ENCODE measurements at regions not wholly inside any gene's neighbourhood (a gene's known extent, or its start where the extent isn't known, plus 50 kb on each side); places are given as distances from the start of the nearest gene placed in this dataset.
"Not testable (repeated sequence)": the region's sequence is repeated elsewhere in the genome, so short reads cannot be mapped to it uniquely, and the experiment has no call there.

DNA sequence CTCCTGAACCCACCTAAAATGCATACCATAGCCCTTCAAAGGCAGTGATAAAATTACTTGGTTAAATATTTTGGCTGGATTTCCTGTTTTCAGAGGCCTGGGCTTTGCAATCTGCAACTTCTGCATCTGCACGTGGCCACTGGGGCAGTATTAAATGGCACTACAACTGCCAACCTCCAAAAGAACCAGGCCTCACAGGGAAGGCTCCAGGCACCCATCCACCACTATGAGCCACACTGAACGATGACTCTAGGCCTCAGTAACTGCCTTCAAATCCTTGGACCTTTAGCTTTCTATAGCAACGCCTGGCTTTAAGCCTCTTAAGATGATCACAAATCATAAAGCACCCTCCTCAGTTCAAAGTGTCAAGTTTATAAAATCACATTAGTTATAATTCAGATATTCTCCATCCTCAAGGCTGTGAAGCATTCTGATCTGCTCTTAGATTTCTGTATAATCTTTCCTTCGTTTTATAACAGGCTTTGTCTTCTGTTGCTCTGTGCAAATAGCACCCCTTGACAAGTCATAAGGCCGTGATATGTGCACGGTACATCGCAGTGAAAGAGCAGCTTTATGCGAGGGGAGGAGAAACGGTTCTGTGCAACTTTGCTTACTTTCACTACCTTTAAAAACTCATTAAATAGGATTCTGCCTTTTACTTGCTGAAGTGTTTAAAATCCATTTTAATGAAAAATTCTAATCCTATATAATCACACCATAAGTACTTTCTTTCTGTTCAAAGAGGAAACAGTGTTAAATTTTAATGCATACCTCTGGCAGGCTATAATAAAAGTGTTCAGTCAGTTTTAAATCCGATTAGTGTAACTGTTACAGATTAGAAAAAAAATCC lies 196.4 kb upstream of the G2E3 start:
- 72 to 75% methylated on average over 10 of the region's 10 CpGs for WGBS, 2 donors
- Histone ChIP-seq H3K9me3 (ENCODE audit: control insufficient read depth, low read length) (peaks cover 3% of the 10 kb centered on the region), H3K27me3 (ENCODE audit: control insufficient read depth in 1 of 2, insufficient read depth in 2 of 2, low read length in 1 of 2) (no peaks in the 10 kb centered on the region), H3K27ac (ENCODE audit: low read depth in 1 of 2, low read length in 2 of 2) (no peak overlapping the region), H3K36me3 (ENCODE audit: control insufficient read depth in 1 of 2, insufficient read depth in 2 of 2, low read length in 1 of 2) (no peaks in the 10 kb centered on the region), H3K4me3 (ENCODE audit: low read length in 2 of 2) (no peak overlapping the region), H3K4me1 (ENCODE audit: control insufficient read depth in 1 of 2, insufficient read depth in 2 of 2, low read length in 2 of 2) (no peaks in the 10 kb centered on the region)
- DNase-seq (no peak), ATAC-seq (ENCODE audit: low FRiP score) (no peak)
- intact Hi-C loops (cut with DNase I): no loop called here

DNA sequence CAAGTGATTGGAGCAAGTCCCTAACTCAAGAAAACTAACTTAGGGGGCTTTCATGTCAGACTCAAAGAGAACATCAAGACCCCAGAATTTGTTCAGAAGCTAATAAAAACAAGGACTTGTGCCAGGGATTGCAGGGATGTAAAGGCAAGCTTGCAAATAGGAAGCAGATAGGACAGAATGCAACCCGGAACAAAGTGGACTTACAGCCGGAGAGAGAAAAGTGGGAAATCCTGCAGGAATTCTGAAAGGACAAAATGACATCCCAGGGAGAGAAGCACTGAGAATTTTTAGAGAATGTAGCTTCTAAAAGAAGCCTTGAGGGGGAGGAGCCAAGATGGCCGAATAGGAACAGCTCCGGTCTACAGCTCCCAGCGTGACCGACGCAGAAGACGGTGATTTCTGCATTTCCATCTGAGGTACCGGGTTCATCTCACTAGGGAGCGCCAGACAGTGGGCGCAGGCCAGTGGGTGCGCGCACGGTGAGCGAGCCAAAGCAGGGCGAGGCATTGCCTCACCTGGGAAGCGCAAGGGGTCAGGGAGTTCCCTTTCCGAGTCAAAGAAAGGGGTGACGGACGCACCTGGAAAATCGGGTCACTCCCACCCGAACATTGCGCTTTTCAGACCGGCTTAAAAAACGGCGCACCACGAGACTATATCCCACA lies 195.6 kb upstream of the G2E3 start:
- H3K4me1 ChIP-seq (ENCODE audit: control insufficient read depth in 1 of 2, insufficient read depth in 2 of 2, low read length in 2 of 2); DNase-seq; H3K4me3 ChIP-seq (ENCODE audit: low read length in 2 of 2); ATAC-seq (ENCODE audit: low FRiP score); H3K9me3 ChIP-seq (ENCODE audit: control insufficient read depth, low read length); H3K27ac ChIP-seq (ENCODE audit: low read depth in 1 of 2, low read length in 2 of 2); H3K36me3 ChIP-seq (ENCODE audit: control insufficient read depth in 1 of 2, insufficient read depth in 2 of 2, low read length in 1 of 2); intact Hi-C loops (cut with DNase I); H3K27me3 ChIP-seq (ENCODE audit: control insufficient read depth in 1 of 2, insufficient read depth in 2 of 2, low read length in 1 of 2): not testable (repeated sequence)
- 93 to 94% methylated on average over 15 to 19 of the region's 27 CpGs for WGBS, 2 donors

DNA sequence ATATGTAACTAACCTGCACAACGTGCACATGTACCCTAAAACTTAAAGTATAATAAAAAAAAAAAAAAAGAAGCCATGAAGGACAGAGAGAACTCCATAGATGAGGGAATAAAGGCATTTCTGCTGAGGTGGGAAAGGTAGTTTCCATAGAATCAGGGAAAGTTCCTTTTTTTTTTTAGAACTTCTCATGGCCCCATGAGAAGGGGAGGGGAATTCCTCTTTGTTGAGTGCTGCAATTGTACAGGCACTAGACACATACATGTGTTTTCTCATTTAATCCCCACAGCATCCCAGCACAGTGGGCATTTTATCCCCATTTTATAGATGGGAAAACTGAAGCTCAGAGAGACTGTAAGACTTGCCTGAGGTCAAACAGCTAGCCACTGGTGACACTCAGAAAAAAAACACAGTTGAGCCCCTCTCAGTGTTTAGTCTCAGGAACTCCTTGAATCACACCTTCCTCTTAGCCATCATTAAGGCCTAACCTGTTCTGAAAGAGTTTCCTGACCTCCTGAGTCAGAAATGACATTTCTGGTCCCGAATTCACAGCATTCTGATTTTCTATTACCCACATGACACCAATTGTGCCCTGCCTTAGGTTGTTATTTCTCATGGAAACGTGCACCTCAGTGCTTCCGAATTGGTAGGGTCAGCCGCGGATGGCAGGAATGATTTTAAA lies 189.3 kb upstream of the G2E3 start:
- H3K27ac ChIP-seq (ENCODE audit: low read depth in 1 of 2, low read length in 2 of 2): no peak overlapping the region
- no peak overlapping the region for H3K4me3 ChIP-seq (ENCODE audit: low read length in 2 of 2)
- H3K4me1 ChIP-seq (ENCODE audit: control insufficient read depth in 1 of 2, insufficient read depth in 2 of 2, low read length in 2 of 2): no peaks in the 10 kb centered on the region
- no peak for DNase-seq
- WGBS, 2 donors: 85 to 89% methylated on average over 6 of the region's 6 CpGs
- no peaks in the 10 kb centered on the region for H3K36me3 ChIP-seq (ENCODE audit: control insufficient read depth in 1 of 2, insufficient read depth in 2 of 2, low read length in 1 of 2)
- intact Hi-C loops (cut with DNase I): no loop called here
- no peaks in the 10 kb centered on the region for H3K9me3 ChIP-seq (ENCODE audit: control insufficient read depth, low read length)
- no peak for ATAC-seq (ENCODE audit: low FRiP score)
- no peaks in the 10 kb centered on the region for H3K27me3 ChIP-seq (ENCODE audit: control insufficient read depth in 1 of 2, insufficient read depth in 2 of 2, low read length in 1 of 2)

DNA sequence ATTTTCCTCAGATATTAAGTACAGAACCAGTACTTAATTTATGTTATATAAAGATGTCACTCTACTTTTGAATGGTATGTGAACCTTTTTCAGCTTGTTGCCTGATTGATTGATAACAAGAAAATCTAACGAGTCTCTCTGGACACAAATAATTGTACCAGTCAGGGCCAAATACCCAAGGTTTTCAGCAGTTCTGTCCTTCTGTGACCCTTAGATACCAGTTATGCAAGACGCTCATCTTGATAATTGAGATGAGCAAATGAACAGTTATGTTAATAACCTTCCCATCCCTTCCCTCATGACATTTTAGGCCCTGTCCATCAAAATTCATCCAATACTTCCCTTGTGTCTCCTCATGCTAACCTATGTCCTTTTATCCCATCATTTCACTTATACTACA lies 185.9 kb upstream of the G2E3 start:
- no peaks in the 10 kb centered on the region for H3K4me1 ChIP-seq (ENCODE audit: control insufficient read depth in 1 of 2, insufficient read depth in 2 of 2, low read length in 2 of 2)
- DNase-seq (no peak), ATAC-seq (ENCODE audit: low FRiP score) (no peak)
- intact Hi-C loops (cut with DNase I): no loop called here
- peaks cover under 1% of the 10 kb centered on the region for H3K9me3 ChIP-seq (ENCODE audit: control insufficient read depth, low read length)
- H3K4me3 ChIP-seq (ENCODE audit: low read length in 2 of 2): no peak overlapping the region
- peaks cover 0 to under 1% of the 10 kb centered on the region in 2 donors for H3K27me3 ChIP-seq (ENCODE audit: control insufficient read depth in 1 of 2, insufficient read depth in 2 of 2, low read length in 1 of 2)
- 79 to 82% methylated on average over 2 of the region's 2 CpGs for WGBS, 2 donors
- H3K36me3 ChIP-seq (ENCODE audit: control insufficient read depth in 1 of 2, insufficient read depth in 2 of 2, low read length in 1 of 2): no peaks in the 10 kb centered on the region
- no peak overlapping the region for H3K27ac ChIP-seq (ENCODE audit: low read depth in 1 of 2, low read length in 2 of 2)

DNA sequence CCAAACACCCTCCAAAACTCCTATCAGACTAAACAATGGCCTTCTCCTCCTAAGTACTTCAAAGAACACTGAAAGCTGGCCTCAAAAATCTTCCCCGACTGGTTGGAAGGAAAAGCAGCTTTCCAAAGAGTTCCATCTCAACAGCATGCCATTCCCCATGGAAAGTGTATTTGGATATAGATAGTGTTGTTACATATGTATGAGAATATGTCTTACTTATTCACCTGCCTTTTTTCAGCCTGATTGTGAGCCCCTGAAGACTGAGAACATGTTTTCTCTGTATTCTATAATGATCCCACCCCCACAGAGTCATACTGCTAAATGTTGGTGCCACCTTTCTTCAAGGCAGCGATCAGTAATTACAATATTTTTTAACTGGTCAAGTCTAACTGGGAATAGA lies 185.4 kb upstream of the G2E3 start:
- 82 to 85% methylated on average over 2 of the region's 2 CpGs for WGBS, 2 donors
- no peak for ATAC-seq (ENCODE audit: low FRiP score)
- peaks cover 0 to 2% of the 10 kb centered on the region in 2 donors for H3K27me3 ChIP-seq (ENCODE audit: control insufficient read depth in 1 of 2, insufficient read depth in 2 of 2, low read length in 1 of 2)
- peaks cover 2% of the 10 kb centered on the region for H3K9me3 ChIP-seq (ENCODE audit: control insufficient read depth, low read length)
- H3K4me3 ChIP-seq (ENCODE audit: low read length in 2 of 2): no peak overlapping the region
- no peaks in the 10 kb centered on the region for H3K4me1 ChIP-seq (ENCODE audit: control insufficient read depth in 1 of 2, insufficient read depth in 2 of 2, low read length in 2 of 2)
- DNase-seq: no peak
- no peaks in the 10 kb centered on the region for H3K36me3 ChIP-seq (ENCODE audit: control insufficient read depth in 1 of 2, insufficient read depth in 2 of 2, low read length in 1 of 2)
- intact Hi-C loops (cut with DNase I): no loop called here
- no peak overlapping the region for H3K27ac ChIP-seq (ENCODE audit: low read depth in 1 of 2, low read length in 2 of 2)

DNA sequence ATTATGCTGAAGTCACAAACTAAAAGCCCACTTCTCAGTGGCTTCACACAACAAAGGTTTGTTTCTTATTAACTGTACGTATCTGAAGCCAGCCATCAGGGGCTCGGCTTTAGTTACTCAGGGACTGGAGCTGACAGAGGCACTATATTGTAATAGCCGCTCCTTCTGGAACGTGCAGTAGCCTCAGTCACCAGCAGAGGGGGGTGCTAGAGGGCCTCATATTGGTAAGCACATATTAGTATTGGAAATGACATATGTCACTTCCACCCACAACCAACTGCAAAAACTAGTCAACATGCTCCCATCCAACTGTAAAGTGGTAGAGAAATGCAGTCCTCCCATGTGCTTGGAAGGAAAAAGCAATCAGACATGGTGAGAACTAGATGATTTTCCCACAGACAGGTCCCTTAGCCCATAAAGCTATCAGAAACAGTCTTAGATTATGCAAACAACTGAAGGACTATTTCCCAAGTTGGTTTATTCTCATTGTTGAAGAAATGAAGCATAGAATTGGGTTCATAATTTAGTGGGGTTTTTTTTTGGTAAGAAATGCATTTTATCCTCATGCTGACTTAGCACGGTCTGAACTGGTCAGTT lies 183.6 kb upstream of the G2E3 start:
- H3K4me3 ChIP-seq (ENCODE audit: low read length in 2 of 2): no peak overlapping the region
- 35 to 38% methylated on average over 5 of the region's 5 CpGs for WGBS, 2 donors
- peaks cover 2% of the 10 kb centered on the region for H3K9me3 ChIP-seq (ENCODE audit: control insufficient read depth, low read length)
- no peak overlapping the region for H3K27ac ChIP-seq (ENCODE audit: low read depth in 1 of 2, low read length in 2 of 2)
- DNase-seq: peak in 1 of 2 donors; percentile 60
- H3K36me3 ChIP-seq (ENCODE audit: control insufficient read depth in 1 of 2, insufficient read depth in 2 of 2, low read length in 1 of 2): no peaks in the 10 kb centered on the region
- ATAC-seq (ENCODE audit: low FRiP score): peak; percentile 73
- H3K27me3 ChIP-seq (ENCODE audit: control insufficient read depth in 1 of 2, insufficient read depth in 2 of 2, low read length in 1 of 2): peaks cover 0 to 2% of the 10 kb centered on the region in 2 donors
- intact Hi-C loops (cut with DNase I): loop anchor here in 1 of 2 donors (5.0 kb wide), 2 partner anchors 67 to 147 kb away; no protein-coding TSS in a partner anchor
- H3K4me1 ChIP-seq (ENCODE audit: control insufficient read depth in 1 of 2, insufficient read depth in 2 of 2, low read length in 2 of 2): no peaks in the 10 kb centered on the region

DNA sequence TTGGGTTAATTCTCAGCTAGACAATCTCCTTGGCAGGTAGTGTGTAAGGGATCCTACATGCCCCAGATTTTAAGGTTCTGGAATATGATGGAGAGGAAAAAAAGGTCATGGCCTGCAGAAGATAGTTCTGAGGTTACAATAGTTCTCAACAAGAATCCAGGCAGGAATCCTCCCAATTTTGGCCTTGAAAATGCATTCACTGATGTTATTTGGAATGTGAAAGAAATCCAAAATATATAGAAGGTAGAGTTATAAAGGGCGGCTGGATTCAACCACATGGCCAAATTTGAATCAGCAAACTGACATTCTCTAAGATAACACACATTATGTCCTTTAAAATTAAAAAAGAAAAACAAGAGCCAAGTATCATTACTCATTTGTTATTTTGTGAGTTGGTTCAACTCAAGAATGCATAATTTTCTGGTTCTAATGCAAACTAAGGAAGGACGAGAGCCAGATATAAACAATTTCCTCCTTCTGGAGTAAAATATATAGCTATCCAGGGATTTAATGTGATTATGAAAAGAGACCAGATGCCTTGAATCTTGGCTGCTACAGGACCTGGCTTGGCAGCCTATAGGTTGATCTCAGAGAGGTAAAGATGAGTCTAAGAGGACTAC lies 177.0 kb upstream of the G2E3 start:
- no peak for ATAC-seq (ENCODE audit: low FRiP score)
- intact Hi-C loops (cut with DNase I): no loop called here
- Histone ChIP-seq H3K36me3 (ENCODE audit: control insufficient read depth in 1 of 2, insufficient read depth in 2 of 2, low read length in 1 of 2) (no peaks in the 10 kb centered on the region), H3K27me3 (ENCODE audit: control insufficient read depth in 1 of 2, insufficient read depth in 2 of 2, low read length in 1 of 2) (peaks cover 0 to 2% of the 10 kb centered on the region in 2 donors), H3K9me3 (ENCODE audit: control insufficient read depth, low read length) (peaks cover 2% of the 10 kb centered on the region), H3K4me1 (ENCODE audit: control insufficient read depth in 1 of 2, insufficient read depth in 2 of 2, low read length in 2 of 2) (no peaks in the 10 kb centered on the region), H3K4me3 (ENCODE audit: low read length in 2 of 2) (no peak overlapping the region), H3K27ac (ENCODE audit: low read depth in 1 of 2, low read length in 2 of 2) (no peak overlapping the region)
- DNase-seq: no peak
- WGBS, 2 donors: 15 to 27% methylated on average over 2 of the region's 2 CpGs

DNA sequence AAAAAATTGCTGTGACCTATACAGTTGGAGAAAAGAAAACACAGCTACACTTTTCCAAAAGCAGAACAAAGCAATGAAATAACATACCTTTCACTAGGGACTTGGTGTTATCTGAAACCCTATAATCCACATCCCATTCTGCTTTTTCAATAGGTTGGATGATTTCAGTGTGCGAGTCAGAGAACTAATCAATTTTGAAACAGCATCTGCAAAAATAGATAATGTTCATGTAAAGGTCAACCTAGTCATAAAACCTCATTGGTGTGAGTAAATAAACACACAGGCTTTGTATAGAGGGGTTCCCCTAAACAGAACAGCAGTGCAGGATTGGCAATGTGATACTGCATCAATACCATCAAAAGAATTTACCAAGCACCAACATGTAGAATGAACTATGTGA lies 173.0 kb upstream of the G2E3 start:
- no peaks in the 10 kb centered on the region for H3K9me3 ChIP-seq (ENCODE audit: control insufficient read depth, low read length)
- 77 to 87% methylated on average over 1 of the region's 1 CpG for WGBS, 2 donors
- no peak for ATAC-seq (ENCODE audit: low FRiP score)
- H3K4me3 ChIP-seq (ENCODE audit: low read length in 2 of 2): no peak overlapping the region
- H3K4me1 ChIP-seq (ENCODE audit: control insufficient read depth in 1 of 2, insufficient read depth in 2 of 2, low read length in 2 of 2): no peaks in the 10 kb centered on the region
- no peak overlapping the region for H3K27ac ChIP-seq (ENCODE audit: low read depth in 1 of 2, low read length in 2 of 2)
- H3K27me3 ChIP-seq (ENCODE audit: control insufficient read depth in 1 of 2, insufficient read depth in 2 of 2, low read length in 1 of 2): no peaks in the 10 kb centered on the region
- no peaks in the 10 kb centered on the region for H3K36me3 ChIP-seq (ENCODE audit: control insufficient read depth in 1 of 2, insufficient read depth in 2 of 2, low read length in 1 of 2)
- no peak for DNase-seq
- intact Hi-C loops (cut with DNase I): no loop called here

Measured in aorta (tissue), 5 donors.